DOHH2 (cell line): ENCODE measurements at regions not wholly inside any gene's neighbourhood (a gene's known extent, or its start where the extent isn't known, plus 50 kb on each side); places are given as distances from the start of the nearest gene placed in this dataset.

ENCODE experiments used
- H3F3A ChIP-seq: fragments of 200-600 bp; sonication (generic), shearing (Covaris generic); 2 replicates; pipeline ENCODE4 v1.6.0; 2016; ENCODE audit warnings: antibody characterized with exemption, mild to moderate bottlenecking; ENCODE audit not compliant: control insufficient read depth, insufficient read depth
- H3K27ac ChIP-seq: fragments of 200-600 bp; sonication (generic); 2 replicates; pipeline ENCODE4 v1.5.1; 2014; ENCODE audit warnings: low read depth, mild to moderate bottlenecking, low read length, moderate library complexity
- H3K27me3 ChIP-seq: fragments of 200-600 bp; sonication (generic); 2 replicates; pipeline ENCODE4 v1.6.1; 2014; ENCODE audit warnings: mild to moderate bottlenecking, low read length, mixed read lengths; ENCODE audit not compliant: control insufficient read depth
- H3K36me3 ChIP-seq: fragments of 200-600 bp; sonication (generic); 2 replicates; pipeline ENCODE4 v1.6.1; 2014; ENCODE audit warnings: mild to moderate bottlenecking, low read length, moderate library complexity, mixed read lengths; ENCODE audit not compliant: control insufficient read depth
- H3K4me1 ChIP-seq: fragments of 200-600 bp; sonication (generic); 2 replicates; pipeline ENCODE4 v1.6.1; 2014; ENCODE audit warnings: mild to moderate bottlenecking, low read length, mixed read lengths; ENCODE audit not compliant: control insufficient read depth
- H3K4me2 ChIP-seq: fragments of 200-600 bp; sonication (generic); 2 replicates; pipeline ENCODE4 v1.6.0; 2014; ENCODE audit warnings: mild to moderate bottlenecking, low read length, moderate library complexity
- H3K4me3 ChIP-seq: fragments of 200-600 bp; sonication (generic); 2 replicates; pipeline ENCODE4 v1.5.1; 2014; ENCODE audit warnings: mild to moderate bottlenecking, low read length, mixed read lengths
- H3K79me2 ChIP-seq: fragments of 200-600 bp; sonication (generic); 2 replicates; pipeline ENCODE4 v1.6.1; 2014; ENCODE audit warnings: mild to moderate bottlenecking, low read length, mixed read lengths; ENCODE audit not compliant: control insufficient read depth
- H3K9me2 ChIP-seq: fragments of 200-600 bp; sonication (generic); replicated peaks from 2 replicates; pipeline ENCODE4 v1.6.1; 2014; ENCODE audit warnings: mild to moderate bottlenecking, low read length, mixed read lengths; ENCODE audit not compliant: control insufficient read depth
- H3K9me3 ChIP-seq: fragments of 200-600 bp; sonication (generic); 2 replicates; pipeline ENCODE4 v1.6.1; 2014; ENCODE audit warnings: antibody characterized with exemption, low read length, mixed read lengths; ENCODE audit not compliant: control insufficient read depth, insufficient read depth
- H4K20me1 ChIP-seq: fragments of 200-600 bp; sonication (generic); 2 replicates; pipeline ENCODE4 v1.6.0; 2014; ENCODE audit warnings: low read depth, mild to moderate bottlenecking, antibody characterized with exemption, low read length, moderate library complexity; ENCODE audit not compliant: control insufficient read depth, insufficient read depth
- EZH2phosphoT487 ChIP-seq: fragments of 200-600 bp; sonication (generic); IDR thresholded peaks from 2 replicates; pipeline ENCODE4 v1.6.1; 2017; ENCODE audit warnings: borderline replicate concordance, mild to moderate bottlenecking, antibody characterized with exemption, low read length, moderate library complexity, mixed read lengths
- TF ChIP-seq, protein P1 (sequence below): fragments of 200-600 bp; sonication (generic); IDR thresholded peaks from one replicate; pipeline ENCODE4 v1.5.1; 2014; ENCODE audit warnings: antibody characterized with exemption, mild to moderate bottlenecking, low read depth, low read length; ENCODE audit not compliant: poor library complexity, severe bottlenecking

GRCh38 chr18:73009691-73010090 is 141.9 kb upstream of the NETO1 start:
- no peak overlapping the region for H3K27ac ChIP-seq
- TF ChIP-seq, protein P1, sequence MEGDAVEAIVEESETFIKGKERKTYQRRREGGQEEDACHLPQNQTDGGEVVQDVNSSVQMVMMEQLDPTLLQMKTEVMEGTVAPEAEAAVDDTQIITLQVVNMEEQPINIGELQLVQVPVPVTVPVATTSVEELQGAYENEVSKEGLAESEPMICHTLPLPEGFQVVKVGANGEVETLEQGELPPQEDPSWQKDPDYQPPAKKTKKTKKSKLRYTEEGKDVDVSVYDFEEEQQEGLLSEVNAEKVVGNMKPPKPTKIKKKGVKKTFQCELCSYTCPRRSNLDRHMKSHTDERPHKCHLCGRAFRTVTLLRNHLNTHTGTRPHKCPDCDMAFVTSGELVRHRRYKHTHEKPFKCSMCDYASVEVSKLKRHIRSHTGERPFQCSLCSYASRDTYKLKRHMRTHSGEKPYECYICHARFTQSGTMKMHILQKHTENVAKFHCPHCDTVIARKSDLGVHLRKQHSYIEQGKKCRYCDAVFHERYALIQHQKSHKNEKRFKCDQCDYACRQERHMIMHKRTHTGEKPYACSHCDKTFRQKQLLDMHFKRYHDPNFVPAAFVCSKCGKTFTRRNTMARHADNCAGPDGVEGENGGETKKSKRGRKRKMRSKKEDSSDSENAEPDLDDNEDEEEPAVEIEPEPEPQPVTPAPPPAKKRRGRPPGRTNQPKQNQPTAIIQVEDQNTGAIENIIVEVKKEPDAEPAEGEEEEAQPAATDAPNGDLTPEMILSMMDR = no peak
- TF ChIP-seq EZH2phosphoT487 = no peak
- no peaks in the 10 kb centered on the region for H3K27me3 ChIP-seq
- no peaks in the 10 kb centered on the region for H4K20me1 ChIP-seq
- H3F3A ChIP-seq = no peaks in the 10 kb centered on the region
- no peaks in the 10 kb centered on the region for H3K36me3 ChIP-seq
- H3K79me2 ChIP-seq = no peaks in the 10 kb centered on the region
- no peaks in the 10 kb centered on the region for H3K9me3 ChIP-seq
- no peaks in the 10 kb centered on the region for H3K9me2 ChIP-seq
- no peak overlapping the region for H3K4me3 ChIP-seq
- H3K4me2 ChIP-seq = no peak overlapping the region
- 0 out of 2 replicates have a peak, but pooled peaks cover 6% of the 10 kb centered on the region for H3K4me1 ChIP-seq

- no peaks in the 10 kb centered on the region for H3K27me3 ChIP-seq
- no peaks in the 10 kb centered on the region for H3K9me3 ChIP-seq
- H3K9me2 ChIP-seq = no peaks in the 10 kb centered on the region
- H3K79me2 ChIP-seq = no peaks in the 10 kb centered on the region
- 0 out of 2 replicates have a peak, but pooled peaks cover 6% of the 10 kb centered on the region for H3K4me1 ChIP-seq
- H3K4me2 ChIP-seq = no peak overlapping the region
- no peaks in the 10 kb centered on the region for H3K36me3 ChIP-seq
- no peaks in the 10 kb centered on the region for H4K20me1 ChIP-seq
- TF ChIP-seq, protein P1 = no peak
- no peak for TF ChIP-seq EZH2phosphoT487
- no peak overlapping the region for H3K27ac ChIP-seq
- no peaks in the 10 kb centered on the region for H3F3A ChIP-seq
- H3K4me3 ChIP-seq = no peak overlapping the region
These were observed 140.1 kb upstream of the NETO1 start for GRCh38 chr18:73007915-73008308.

GRCh38 chr18:73007195-73007914 is 139.6 kb upstream of the NETO1 start:
- Histone ChIP-seq H4K20me1 (no peaks in the 10 kb centered on the region), H3K36me3 (no peaks in the 10 kb centered on the region), H3K27ac (no peak overlapping the region), H3K4me1 (0 out of 2 replicates have a peak, but pooled peaks cover 6% of the 10 kb centered on the region), H3K79me2 (no peaks in the 10 kb centered on the region), H3K4me3 (no peak overlapping the region), H3K4me2 (no peak overlapping the region), H3K9me3 (no peaks in the 10 kb centered on the region), H3K9me2 (no peaks in the 10 kb centered on the region), H3F3A (no peaks in the 10 kb centered on the region), H3K27me3 (no peaks in the 10 kb centered on the region)
- TF ChIP-seq, protein P1 = no peak
- no peak for TF ChIP-seq EZH2phosphoT487
